ENCODE measurements at regions not wholly inside any gene's neighbourhood (a gene's known extent, or its start where the extent isn't known, plus 50 kb on each side); places are given as distances from the start of the nearest gene placed in this dataset.

DNA sequence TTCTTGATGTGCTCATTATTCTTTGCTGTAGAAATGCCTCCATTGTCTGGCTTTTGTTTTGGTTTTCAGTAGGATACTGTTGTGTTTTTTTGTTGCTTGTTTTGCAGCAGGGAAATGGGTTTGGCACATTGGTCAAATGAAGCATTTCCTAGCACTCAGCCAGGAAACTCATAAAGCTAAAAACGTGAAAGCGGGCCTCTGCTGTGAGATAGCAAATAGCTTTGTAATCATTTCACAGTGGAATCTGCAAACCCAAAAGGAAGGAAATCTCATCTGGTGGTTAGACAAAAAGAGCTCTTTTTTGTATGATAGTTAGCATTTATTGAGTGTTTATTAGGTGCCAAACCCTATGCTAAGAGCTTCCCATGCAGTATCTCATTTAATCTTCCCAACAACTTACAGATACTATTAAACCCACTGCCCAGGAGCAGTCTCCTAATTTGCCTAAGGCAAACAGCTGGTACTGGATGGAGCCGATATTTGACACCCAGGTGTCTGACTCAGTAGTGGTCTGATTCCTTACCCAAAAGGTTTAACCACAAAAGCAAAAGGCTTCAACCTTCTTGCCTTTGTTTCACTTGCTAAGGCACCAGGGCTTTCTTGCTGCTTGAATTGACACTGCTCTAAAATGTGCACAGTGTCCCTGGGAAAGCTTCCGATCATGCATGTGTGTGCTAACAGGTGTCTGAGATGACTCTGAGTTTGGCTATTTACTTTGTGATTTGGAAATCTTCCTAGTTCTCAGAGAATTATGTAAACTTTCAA, 527.9 kb upstream of the MDFIC2 start:
- no peak overlapping the region for H3K4me3 ChIP-seq
- no peaks in the 10 kb centered on the region for H3K36me3 ChIP-seq
- DNase-seq (ENCODE audit: low spot score in 2 of 2), result no peak
- H3K9me3 ChIP-seq, result no peaks in the 10 kb centered on the region
- H3K27ac ChIP-seq, result no peak overlapping the region
- H3K4me1 ChIP-seq, result no peaks in the 10 kb centered on the region
- no peak for TF ChIP-seq CTCF (IDR thresholded peaks at IDR 0.05)
- intact Hi-C loops (cut with DNase I), result no loop called here
- H3K27me3 ChIP-seq, result no peaks in the 10 kb centered on the region

- Histone ChIP-seq H3K36me3 (no peaks in the 10 kb centered on the region), H3K27ac (peak overlapping the region; percentile 71 to 75), H3K4me1 (peaks cover 0 to 16% of the 10 kb centered on the region in 2 donors), H3K4me3 (no peak overlapping the region), H3K9me3 (no peaks in the 10 kb centered on the region), H3K27me3 (no peaks in the 10 kb centered on the region)
- intact Hi-C loops (cut with DNase I), result no loop called here
- DNase-seq (ENCODE audit: low spot score in 2 of 2), result no peak
- no peak for TF ChIP-seq CTCF (IDR thresholded peaks at IDR 0.05)
Measured at GRCh38 chr3:70833239-70833960, 521.0 kb upstream of the MDFIC2 start.

DNA sequence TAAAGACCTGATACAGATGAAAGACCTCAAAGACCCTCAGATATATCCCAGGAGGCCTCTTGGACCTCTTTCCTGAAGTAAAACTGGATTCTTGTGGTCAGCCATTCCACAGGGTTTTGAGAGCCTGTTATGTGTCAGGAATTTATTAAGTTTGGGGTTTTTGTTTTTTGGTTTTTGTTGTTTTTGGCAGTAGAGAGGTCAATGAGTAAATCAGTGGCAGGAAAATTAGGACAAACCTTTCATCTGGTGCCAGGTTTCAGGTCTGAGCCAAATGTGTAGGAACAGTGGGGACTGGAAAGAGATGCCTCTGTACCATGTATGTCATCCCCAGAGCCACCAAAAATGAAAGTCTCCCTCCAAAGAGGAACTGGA, 520.4 kb upstream of the MDFIC2 start:
- DNase-seq (ENCODE audit: low spot score in 2 of 2), result no peak
- Histone ChIP-seq H3K4me1 (peaks cover 0 to 16% of the 10 kb centered on the region in 2 donors), H3K27me3 (no peaks in the 10 kb centered on the region), H3K36me3 (no peaks in the 10 kb centered on the region), H3K9me3 (no peaks in the 10 kb centered on the region), H3K4me3 (no peak overlapping the region), H3K27ac (peak overlapping the region; percentile 71 to 75)
- no peak for TF ChIP-seq CTCF (IDR thresholded peaks at IDR 0.05)
- intact Hi-C loops (cut with DNase I), result no loop called here

DNA sequence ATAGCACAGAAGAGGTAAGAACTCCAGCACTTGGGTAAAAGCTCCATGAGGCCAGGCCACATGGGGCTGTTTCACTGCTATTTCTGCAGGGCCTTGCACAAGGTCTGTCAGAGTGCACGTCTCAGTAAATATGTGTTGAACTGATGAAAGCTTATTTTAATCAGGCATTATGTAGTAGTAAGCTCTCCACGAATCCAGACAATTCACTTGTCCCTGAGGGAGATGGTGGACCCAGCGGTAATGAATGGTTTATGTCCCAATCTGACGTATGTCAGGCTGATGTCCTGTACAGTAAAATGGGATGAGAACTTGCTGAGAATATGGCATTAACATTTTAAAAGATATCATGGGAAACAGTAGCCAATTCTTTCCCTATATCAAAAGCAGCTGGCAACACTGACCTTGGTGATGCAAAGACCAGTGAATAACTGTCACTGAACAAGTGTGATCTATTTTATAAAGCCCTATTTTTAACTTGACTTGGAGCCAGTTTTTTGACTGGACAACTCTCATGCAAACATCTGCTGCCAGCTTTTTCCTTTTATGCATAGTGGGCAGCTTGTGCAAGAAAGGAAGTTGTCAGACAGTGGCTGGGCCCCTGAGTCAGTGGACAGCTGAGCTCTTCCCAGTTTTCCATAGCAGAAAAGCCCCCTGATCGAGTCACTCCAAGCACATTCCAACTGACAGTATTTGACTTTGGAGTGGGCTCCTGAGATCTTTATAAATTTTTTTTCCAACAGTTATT, 519.8 kb upstream of the MDFIC2 start:
- H3K4me3 ChIP-seq, result no peak overlapping the region
- peak; percentile 39 to 82 for DNase-seq (ENCODE audit: low spot score in 2 of 2)
- no peaks in the 10 kb centered on the region for H3K36me3 ChIP-seq
- intact Hi-C loops (cut with DNase I), result no loop called here
- peaks cover 0 to 16% of the 10 kb centered on the region in 2 donors for H3K4me1 ChIP-seq
- no peak for TF ChIP-seq CTCF (IDR thresholded peaks at IDR 0.05)
- no peaks in the 10 kb centered on the region for H3K9me3 ChIP-seq
- H3K27me3 ChIP-seq, result no peaks in the 10 kb centered on the region
- peak overlapping the region; percentile 71 to 75 for H3K27ac ChIP-seq

- Histone ChIP-seq H3K4me1 (peaks cover 0 to 24% of the 10 kb centered on the region in 2 donors), H3K27ac (peak overlapping the region; percentile 53 to 76), H3K4me3 (no peak overlapping the region), H3K9me3 (no peaks in the 10 kb centered on the region), H3K36me3 (no peaks in the 10 kb centered on the region), H3K27me3 (no peaks in the 10 kb centered on the region)
- intact Hi-C loops (cut with DNase I), result no loop called here
- DNase-seq (ENCODE audit: low spot score in 2 of 2), result peak; percentile 26 to 87
- TF ChIP-seq CTCF (IDR thresholded peaks at IDR 0.05), result no peak
Measured at GRCh38 chr3:70829092-70829491, 516.7 kb upstream of the MDFIC2 start.

Data from ascending aorta (tissue), 2 donors.